BLaER1 (cell line): ENCODE measurements at regions not wholly inside any gene's neighbourhood (a gene's known extent, or its start where the extent isn't known, plus 50 kb on each side); places are given as distances from the start of the nearest gene placed in this dataset.
A peak's percentile ranks its signal among the peaks of the same experiment; 100 is the strongest.
"Not testable (repeated sequence)": the region's sequence is repeated elsewhere in the genome, so short reads cannot be mapped to it uniquely, and the experiment has no call there.

Source experiments
- H3K27ac ChIP-seq: shearing (Covaris generic); formaldehyde crosslinking; 2 replicates; pipeline ENCODE4 v1.8.1; 2022
- H3K27me3 ChIP-seq: shearing (Covaris generic); formaldehyde crosslinking; 2 replicates; pipeline ENCODE4 v1.8.1; 2022
- H3K36me3 ChIP-seq: shearing (Covaris generic); formaldehyde crosslinking; 2 replicates; pipeline ENCODE4 v1.8.1; 2022
- H3K4me1 ChIP-seq: shearing (Covaris generic); formaldehyde crosslinking; 2 replicates; pipeline ENCODE4 v1.8.1; 2022
- H3K4me2 ChIP-seq: shearing (Covaris generic); formaldehyde crosslinking; 2 replicates; pipeline ENCODE4 v1.8.1; 2022
- H3K4me3 ChIP-seq: shearing (Covaris generic); formaldehyde crosslinking; 2 replicates; pipeline ENCODE4 v1.8.1; 2022
- H3K9ac ChIP-seq: shearing (Covaris generic); formaldehyde crosslinking; 2 replicates; pipeline ENCODE4 v1.8.1; 2022
- H3K9me3 ChIP-seq: shearing (Covaris generic); formaldehyde crosslinking; 2 replicates; pipeline ENCODE4 v1.8.1; 2022
- H4K20me1 ChIP-seq: shearing (Covaris generic); formaldehyde crosslinking; 2 replicates; pipeline ENCODE4 v1.8.1; 2022
- Cebpa-rat ChIP-seq: shearing (Covaris generic); IDR thresholded peaks from 2 replicates; pipeline ENCODE4 v1.8.1; 2022

GRCh38 chr22:46047226-46047625 lies 70.3 kb upstream of the WNT7B start:
- H3K9ac ChIP-seq, result no peak overlapping the region
- no peak overlapping the region for H3K4me3 ChIP-seq
- TF ChIP-seq Cebpa-rat, result no peak
- peaks cover 83% of the 10 kb centered on the region for H3K4me1 ChIP-seq
- H3K27ac ChIP-seq, result no peak overlapping the region
- H3K4me2 ChIP-seq, result peak overlapping the region; percentile 58
- no peaks in the 10 kb centered on the region for H3K36me3 ChIP-seq
- no peaks in the 10 kb centered on the region for H3K9me3 ChIP-seq
- peaks cover 53% of the 10 kb centered on the region for H3K27me3 ChIP-seq
- peaks cover 7% of the 10 kb centered on the region; the same call in 1 of the 2 replicates for H4K20me1 ChIP-seq

- Histone ChIP-seq H3K27ac (no peak overlapping the region), H3K4me2 (peak overlapping the region; percentile 58), H3K9me3 (no peaks in the 10 kb centered on the region), H4K20me1 (peaks cover 7% of the 10 kb centered on the region; the same call in 1 of the 2 replicates), H3K9ac (no peak overlapping the region), H3K27me3 (peaks cover 45% of the 10 kb centered on the region), H3K4me3 (no peak overlapping the region), H3K4me1 (peaks cover 86% of the 10 kb centered on the region), H3K36me3 (no peaks in the 10 kb centered on the region)
- TF ChIP-seq Cebpa-rat, result no peak
Observed at GRCh38 chr22:46047841-46048595, 71.1 kb upstream of the WNT7B start.

- not testable (repeated sequence) for H3K4me2 ChIP-seq, H3K9me3 ChIP-seq, H3K27ac ChIP-seq, H3K36me3 ChIP-seq, H4K20me1 ChIP-seq, H3K4me3 ChIP-seq, H3K9ac ChIP-seq
- Histone ChIP-seq H3K27me3 (peaks cover 38% of the 10 kb centered on the region), H3K4me1 (peaks cover 79% of the 10 kb centered on the region)
Observed at GRCh38 chr22:46048661-46049060, 71.7 kb upstream of the WNT7B start.

- no peaks in the 10 kb centered on the region; the same call in 1 of the 2 replicates for H4K20me1 ChIP-seq
- H3K4me1 ChIP-seq, result peaks cover 73% of the 10 kb centered on the region
- no peak overlapping the region for H3K27ac ChIP-seq
- H3K27me3 ChIP-seq, result peaks cover 26% of the 10 kb centered on the region
- no peak overlapping the region for H3K4me2 ChIP-seq
- no peaks in the 10 kb centered on the region for H3K36me3 ChIP-seq
- no peak overlapping the region for H3K9ac ChIP-seq
- no peaks in the 10 kb centered on the region for H3K9me3 ChIP-seq
- no peak for TF ChIP-seq Cebpa-rat
- no peak overlapping the region for H3K4me3 ChIP-seq
Observed at GRCh38 chr22:46049726-46050450, 72.9 kb upstream of the WNT7B start.

GRCh38 chr22:46050451-46050845 lies 73.5 kb upstream of the WNT7B start:
- Histone ChIP-seq H4K20me1 (no peaks in the 10 kb centered on the region; the same call in 1 of the 2 replicates), H3K4me2 (no peak overlapping the region), H3K36me3 (no peaks in the 10 kb centered on the region), H3K4me1 (peaks cover 73% of the 10 kb centered on the region), H3K4me3 (no peak overlapping the region), H3K27me3 (peaks cover 21% of the 10 kb centered on the region), H3K9me3 (no peaks in the 10 kb centered on the region), H3K27ac (no peak overlapping the region), H3K9ac (no peak overlapping the region)
- TF ChIP-seq Cebpa-rat, result no peak

- Histone ChIP-seq H3K9me3 (no peaks in the 10 kb centered on the region), H3K36me3 (no peaks in the 10 kb centered on the region), H3K4me3 (no peak overlapping the region), H3K4me1 (peaks cover 73% of the 10 kb centered on the region), H3K27ac (no peak overlapping the region), H3K4me2 (no peak overlapping the region), H4K20me1 (no peaks in the 10 kb centered on the region), H3K9ac (no peak overlapping the region), H3K27me3 (peaks cover 14% of the 10 kb centered on the region)
- TF ChIP-seq Cebpa-rat, result no peak
Observed at GRCh38 chr22:46050916-46051614, 74.1 kb upstream of the WNT7B start.

GRCh38 chr22:46051646-46052045 lies 74.7 kb upstream of the WNT7B start:
- TF ChIP-seq Cebpa-rat, result no peak
- Histone ChIP-seq H3K27me3 (peaks cover 9% of the 10 kb centered on the region), H3K4me3 (no peak overlapping the region), H3K4me1 (peaks cover 73% of the 10 kb centered on the region), H3K27ac (peak overlapping the region; percentile 87; the same call in 1 of the 2 replicates), H3K4me2 (peak overlapping the region; percentile 89; the same call in 1 of the 2 replicates), H3K36me3 (no peaks in the 10 kb centered on the region), H4K20me1 (no peaks in the 10 kb centered on the region), H3K9me3 (no peaks in the 10 kb centered on the region), H3K9ac (0 out of 2 replicates have a peak overlapping the region, but pooled peaks have one; percentile 84)

GRCh38 chr22:46052331-46052771 lies 75.4 kb upstream of the WNT7B start:
- Histone ChIP-seq H3K27ac (peak overlapping the region; percentile 87), H3K27me3 (peaks cover 3% of the 10 kb centered on the region), H3K4me2 (peak overlapping the region; percentile 89), H3K36me3 (no peaks in the 10 kb centered on the region), H3K4me1 (peaks cover 73% of the 10 kb centered on the region), H3K9me3 (no peaks in the 10 kb centered on the region), H3K4me3 (peak overlapping the region; percentile 69), H4K20me1 (no peaks in the 10 kb centered on the region), H3K9ac (peak overlapping the region; percentile 84)
- TF ChIP-seq Cebpa-rat, result no peak

GRCh38 chr22:46052801-46053562 lies 76.0 kb upstream of the WNT7B start:
- TF ChIP-seq Cebpa-rat, result no peak
- Histone ChIP-seq H3K36me3 (no peaks in the 10 kb centered on the region), H3K4me2 (peak overlapping the region; percentile 89), H3K9me3 (no peaks in the 10 kb centered on the region), H3K27ac (peak overlapping the region; percentile 87), H4K20me1 (no peaks in the 10 kb centered on the region), H3K27me3 (no peaks in the 10 kb centered on the region), H3K4me3 (peak overlapping the region; percentile 69), H3K9ac (peak overlapping the region; percentile 84), H3K4me1 (peaks cover 73% of the 10 kb centered on the region)
